ENCODE measurements at regions not wholly inside any gene's neighbourhood (a gene's known extent, or its start where the extent isn't known, plus 50 kb on each side); places are given as distances from the start of the nearest gene placed in this dataset.

GRCh38 chr4:66340286-66340893, 670.1 kb upstream of the EPHA5 start:
- no peak for TF ChIP-seq CTCF (conservative IDR thresholded peaks at IDR 0.05; ENCODE audit: low read depth, low read length)
- TF ChIP-seq EZH2 (IDR thresholded peaks at IDR 0.05; ENCODE audit: borderline replicate concordance, low read depth, low read length, poor library complexity, severe bottlenecking), result no peak
